Left ventricle myocardium inferior (tissue), 1 donor: ENCODE measurements at regions not wholly inside any gene's neighbourhood (a gene's known extent, or its start where the extent isn't known, plus 50 kb on each side); places are given as distances from the start of the nearest gene placed in this dataset.
"Not testable (repeated sequence)": the region's sequence is repeated elsewhere in the genome, so short reads cannot be mapped to it uniquely, and the experiment has no call there.

Experiments
- DNase-seq: peaks from one replicate; pipeline ENCODE4 v3.0.0-alpha.2; 2020
- H3K27ac ChIP-seq: fragments of 200-600 bp; replicated peaks from 2 replicates; pipeline ENCODE4 v1.8.0; 2021
- H3K27me3 ChIP-seq: fragments of 200-600 bp; 2 replicates; pipeline ENCODE4 v1.8.0; 2021; ENCODE audit warnings: low read depth
- H3K36me3 ChIP-seq: fragments of 200-600 bp; 2 replicates; pipeline ENCODE4 v1.8.0; 2021
- H3K4me1 ChIP-seq: fragments of 200-600 bp; 2 replicates; pipeline ENCODE4 v1.8.0; 2021
- H3K4me3 ChIP-seq: fragments of 200-600 bp; 2 replicates; pipeline ENCODE4 v1.8.0; 2021; ENCODE audit warnings: mild to moderate bottlenecking, moderate library complexity
- H3K9me3 ChIP-seq: fragments of 200-600 bp; replicated peaks from 2 replicates; pipeline ENCODE4 v1.8.0; 2021
- intact Hi-C: fragments of 100-400 bp; cut with micrococcal nuclease; formaldehyde crosslinking; loops from one replicate; pipeline ENCODE4 v1.11.0; 2022
- TF ChIP-seq, protein P1 (sequence below): fragments of 200-600 bp; IDR thresholded peaks from 2 replicates; pipeline ENCODE4 v1.8.0; 2021; ENCODE audit warnings: antibody characterized with exemption, mild to moderate bottlenecking, borderline replicate concordance
- donor health status: DM: no; HTN: yes; CAD: no; lungs with severe emphysema.

DNA sequence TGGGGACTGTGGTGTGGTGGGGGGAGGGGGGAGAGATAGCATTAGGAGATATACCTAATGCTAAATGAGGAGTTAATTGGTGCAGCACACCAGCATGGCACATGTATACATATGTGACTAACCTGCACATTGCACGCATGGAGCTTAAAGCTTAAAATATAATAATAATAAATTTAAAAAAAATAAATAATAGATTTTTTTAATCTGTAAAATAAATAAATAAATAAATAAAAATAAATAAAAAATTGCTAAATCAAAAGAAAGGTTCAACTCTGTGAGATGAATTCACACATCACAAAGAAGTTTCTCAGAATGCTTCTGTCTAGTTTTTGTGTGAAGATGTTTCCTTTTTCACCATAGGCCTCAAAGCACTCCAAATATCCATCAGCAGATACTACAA is 1793.7 kb downstream of the UQCRFS1 start:
- H3K36me3 ChIP-seq, H3K4me1 ChIP-seq, H3K27me3 ChIP-seq, DNase-seq, intact Hi-C loops, H3K27ac ChIP-seq, H3K4me3 ChIP-seq: not testable (repeated sequence)
- peaks cover 78% of the 10 kb centered on the region for H3K9me3 ChIP-seq

DNA sequence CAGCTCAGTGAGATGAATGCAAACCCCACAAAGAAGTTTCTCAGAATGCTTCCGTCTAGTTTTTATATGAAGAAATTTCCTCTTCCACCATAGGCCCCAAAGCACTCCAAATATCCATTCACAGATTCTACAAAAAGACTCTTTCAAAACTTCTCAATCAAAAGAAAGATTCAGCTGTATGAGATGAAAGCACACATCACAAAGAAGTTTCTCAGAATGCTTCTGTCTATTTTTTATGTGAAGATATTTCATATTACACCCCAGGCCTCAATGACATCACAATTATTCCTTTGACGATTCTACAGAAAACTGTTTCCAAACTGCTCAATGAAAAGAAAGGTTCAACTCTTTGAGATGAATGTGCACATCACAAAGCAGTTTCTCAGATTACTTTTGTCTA is 1819.4 kb downstream of the UQCRFS1 start:
- intact Hi-C loops = no loop called here
- no peak for DNase-seq
- no peak overlapping the region for H3K4me3 ChIP-seq
- H3K9me3 ChIP-seq = peaks cover 90% of the 10 kb centered on the region
- no peaks in the 10 kb centered on the region for H3K36me3 ChIP-seq
- no peak overlapping the region for H3K27ac ChIP-seq
- H3K27me3 ChIP-seq = no peaks in the 10 kb centered on the region
- no peaks in the 10 kb centered on the region for H3K4me1 ChIP-seq
- TF ChIP-seq, protein P1, sequence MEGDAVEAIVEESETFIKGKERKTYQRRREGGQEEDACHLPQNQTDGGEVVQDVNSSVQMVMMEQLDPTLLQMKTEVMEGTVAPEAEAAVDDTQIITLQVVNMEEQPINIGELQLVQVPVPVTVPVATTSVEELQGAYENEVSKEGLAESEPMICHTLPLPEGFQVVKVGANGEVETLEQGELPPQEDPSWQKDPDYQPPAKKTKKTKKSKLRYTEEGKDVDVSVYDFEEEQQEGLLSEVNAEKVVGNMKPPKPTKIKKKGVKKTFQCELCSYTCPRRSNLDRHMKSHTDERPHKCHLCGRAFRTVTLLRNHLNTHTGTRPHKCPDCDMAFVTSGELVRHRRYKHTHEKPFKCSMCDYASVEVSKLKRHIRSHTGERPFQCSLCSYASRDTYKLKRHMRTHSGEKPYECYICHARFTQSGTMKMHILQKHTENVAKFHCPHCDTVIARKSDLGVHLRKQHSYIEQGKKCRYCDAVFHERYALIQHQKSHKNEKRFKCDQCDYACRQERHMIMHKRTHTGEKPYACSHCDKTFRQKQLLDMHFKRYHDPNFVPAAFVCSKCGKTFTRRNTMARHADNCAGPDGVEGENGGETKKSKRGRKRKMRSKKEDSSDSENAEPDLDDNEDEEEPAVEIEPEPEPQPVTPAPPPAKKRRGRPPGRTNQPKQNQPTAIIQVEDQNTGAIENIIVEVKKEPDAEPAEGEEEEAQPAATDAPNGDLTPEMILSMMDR = no peak

DNA sequence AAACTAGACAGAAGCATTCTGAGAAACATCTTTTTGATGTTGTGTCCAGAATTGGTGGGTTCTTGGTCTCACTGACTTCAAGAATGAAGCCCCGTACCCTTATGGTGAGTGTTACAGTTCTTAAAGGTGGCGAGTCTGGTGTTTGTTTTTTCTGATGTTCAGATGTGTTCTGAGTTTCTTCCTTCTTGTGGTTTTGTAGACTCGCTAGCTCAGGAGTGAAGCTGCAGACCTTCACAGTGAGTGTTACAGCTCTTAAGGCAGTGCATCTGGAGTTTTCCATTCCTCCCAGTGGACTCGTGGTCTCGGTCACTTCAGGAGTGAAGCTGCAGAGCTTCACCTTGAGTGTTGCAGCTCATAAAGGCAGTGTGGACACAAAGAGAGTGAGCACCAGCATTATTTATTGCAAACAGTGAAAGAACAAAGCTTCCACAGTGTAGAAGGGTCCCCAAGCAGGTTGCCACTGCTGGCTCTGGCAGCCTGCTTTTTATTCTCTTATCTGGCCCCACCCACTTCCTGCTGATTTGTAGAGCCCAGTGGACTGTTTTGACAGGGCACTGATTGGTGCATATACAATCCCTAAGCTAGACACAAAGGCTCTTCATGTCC is 1820.8 kb downstream of the UQCRFS1 start:
- intact Hi-C loops = no loop called here
- H3K27me3 ChIP-seq = no peaks in the 10 kb centered on the region
- H3K9me3 ChIP-seq = peaks cover 93% of the 10 kb centered on the region
- DNase-seq = peak; percentile 3
- no peak overlapping the region for H3K4me3 ChIP-seq
- no peak overlapping the region for H3K27ac ChIP-seq
- no peaks in the 10 kb centered on the region for H3K4me1 ChIP-seq
- no peaks in the 10 kb centered on the region for H3K36me3 ChIP-seq
- TF ChIP-seq, protein P1 = no peak

DNA sequence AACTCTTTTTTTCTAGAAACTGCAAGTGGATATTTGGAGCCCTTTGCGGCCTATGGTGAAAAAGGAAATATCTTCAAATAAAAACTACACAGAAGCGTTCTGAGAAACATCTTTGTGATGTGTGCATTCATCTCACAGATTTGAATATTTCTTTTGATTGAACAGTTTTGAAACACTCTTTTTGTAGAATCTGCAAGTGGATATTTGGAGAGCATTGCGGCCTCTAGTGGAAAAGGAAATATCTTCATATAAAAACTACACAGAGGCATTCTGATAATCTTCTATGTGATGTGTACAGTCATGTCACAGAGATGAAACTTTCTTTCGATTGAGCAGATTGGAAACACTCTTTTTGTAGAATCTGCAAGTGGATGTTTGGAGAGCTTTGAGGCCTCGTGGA is 1833.6 kb downstream of the UQCRFS1 start:
- H3K27me3 ChIP-seq, DNase-seq, H3K4me3 ChIP-seq, H3K4me1 ChIP-seq, H3K27ac ChIP-seq, intact Hi-C loops, H3K36me3 ChIP-seq: not testable (repeated sequence)
- peaks cover 76% of the 10 kb centered on the region for H3K9me3 ChIP-seq

DNA sequence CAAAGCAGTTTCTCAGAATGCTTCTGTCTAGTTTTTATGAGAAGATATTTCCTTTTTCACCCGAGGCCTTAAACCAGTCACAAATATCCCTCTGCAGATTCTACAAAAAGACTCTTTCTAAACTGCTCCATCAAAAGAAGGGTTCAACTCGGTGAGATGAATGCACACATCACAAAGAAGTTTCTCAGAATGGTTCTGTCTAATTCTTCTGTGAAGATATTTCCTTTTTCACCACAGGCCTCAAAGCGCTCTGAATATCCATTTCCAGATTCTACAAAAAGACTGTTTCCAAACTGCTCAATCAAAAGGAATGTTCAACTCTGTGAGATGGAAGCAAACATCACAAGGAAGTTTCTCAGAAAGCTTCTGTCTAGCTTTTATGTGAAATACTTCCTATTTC is 1843.3 kb downstream of the UQCRFS1 start:
- intact Hi-C loops, H3K4me1 ChIP-seq, DNase-seq, H3K27ac ChIP-seq, H3K4me3 ChIP-seq, H3K36me3 ChIP-seq, H3K27me3 ChIP-seq: not testable (repeated sequence)
- peaks cover 93% of the 10 kb centered on the region for H3K9me3 ChIP-seq

DNA sequence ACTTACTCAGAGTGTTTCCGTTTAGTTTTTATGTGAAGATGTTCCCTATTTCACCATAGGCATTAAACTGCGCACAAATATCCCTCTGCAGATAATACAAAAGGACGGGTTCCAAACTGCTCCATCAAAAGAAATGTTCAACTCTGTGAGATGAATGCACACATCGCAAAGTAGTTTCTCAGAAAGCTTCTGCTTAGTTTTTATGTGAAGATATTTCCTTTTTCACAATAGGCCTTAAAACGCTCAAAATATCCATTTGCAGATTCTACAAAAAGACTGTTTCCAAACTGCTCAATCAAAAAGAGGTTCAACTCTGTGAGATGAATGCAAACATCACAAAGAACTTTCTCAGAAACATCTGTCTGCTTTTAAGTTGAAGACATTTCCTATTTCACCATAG is 1850.5 kb downstream of the UQCRFS1 start:
- H3K27ac ChIP-seq, H3K4me1 ChIP-seq, intact Hi-C loops, H3K4me3 ChIP-seq, H3K36me3 ChIP-seq, DNase-seq, H3K27me3 ChIP-seq: not testable (repeated sequence)
- H3K9me3 ChIP-seq = peaks cover 99% of the 10 kb centered on the region

DNA sequence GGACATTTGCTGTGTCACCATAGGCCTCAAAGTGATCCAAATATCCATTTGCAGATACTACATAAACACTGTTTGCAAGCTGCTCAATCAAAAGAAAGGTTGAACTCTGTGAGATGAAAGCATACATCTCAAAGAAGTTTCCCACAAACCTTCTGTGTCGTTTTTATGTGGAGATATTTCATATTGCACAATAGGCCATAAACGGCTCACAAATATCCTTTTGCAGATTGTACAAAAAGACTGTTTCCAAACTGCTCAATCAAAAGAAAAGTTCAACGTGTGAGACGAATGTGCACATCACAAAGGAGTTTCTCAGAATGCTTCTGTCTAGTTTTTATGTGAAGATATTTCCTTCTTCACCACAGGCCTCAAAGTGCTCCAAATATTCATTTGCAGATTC is 1857.4 kb downstream of the UQCRFS1 start:
- H3K4me1 ChIP-seq, H3K27ac ChIP-seq, H3K4me3 ChIP-seq, DNase-seq, intact Hi-C loops, H3K27me3 ChIP-seq, H3K36me3 ChIP-seq: not testable (repeated sequence)
- H3K9me3 ChIP-seq = peaks cover 100% of the 10 kb centered on the region
